ENCODE measurements at regions not wholly inside any gene's neighbourhood (a gene's known extent, or its start where the extent isn't known, plus 50 kb on each side); places are given as distances from the start of the nearest gene placed in this dataset.

GRCh38 chr10:55033061-55033460 is 232.0 kb upstream of the PCDH15 start (continued):
- TF ChIP-seq, protein P1, sequence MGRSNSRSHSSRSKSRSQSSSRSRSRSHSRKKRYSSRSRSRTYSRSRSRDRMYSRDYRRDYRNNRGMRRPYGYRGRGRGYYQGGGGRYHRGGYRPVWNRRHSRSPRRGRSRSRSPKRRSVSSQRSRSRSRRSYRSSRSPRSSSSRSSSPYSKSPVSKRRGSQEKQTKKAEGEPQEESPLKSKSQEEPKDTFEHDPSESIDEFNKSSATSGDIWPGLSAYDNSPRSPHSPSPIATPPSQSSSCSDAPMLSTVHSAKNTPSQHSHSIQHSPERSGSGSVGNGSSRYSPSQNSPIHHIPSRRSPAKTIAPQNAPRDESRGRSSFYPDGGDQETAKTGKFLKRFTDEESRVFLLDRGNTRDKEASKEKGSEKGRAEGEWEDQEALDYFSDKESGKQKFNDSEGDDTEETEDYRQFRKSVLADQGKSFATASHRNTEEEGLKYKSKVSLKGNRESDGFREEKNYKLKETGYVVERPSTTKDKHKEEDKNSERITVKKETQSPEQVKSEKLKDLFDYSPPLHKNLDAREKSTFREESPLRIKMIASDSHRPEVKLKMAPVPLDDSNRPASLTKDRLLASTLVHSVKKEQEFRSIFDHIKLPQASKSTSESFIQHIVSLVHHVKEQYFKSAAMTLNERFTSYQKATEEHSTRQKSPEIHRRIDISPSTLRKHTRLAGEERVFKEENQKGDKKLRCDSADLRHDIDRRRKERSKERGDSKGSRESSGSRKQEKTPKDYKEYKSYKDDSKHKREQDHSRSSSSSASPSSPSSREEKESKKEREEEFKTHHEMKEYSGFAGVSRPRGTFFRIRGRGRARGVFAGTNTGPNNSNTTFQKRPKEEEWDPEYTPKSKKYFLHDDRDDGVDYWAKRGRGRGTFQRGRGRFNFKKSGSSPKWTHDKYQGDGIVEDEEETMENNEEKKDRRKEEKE (IDR thresholded peaks at IDR 0.05) = no peak
- TF ChIP-seq PAX8 (IDR thresholded peaks at IDR 0.05) = no peak

DNA sequence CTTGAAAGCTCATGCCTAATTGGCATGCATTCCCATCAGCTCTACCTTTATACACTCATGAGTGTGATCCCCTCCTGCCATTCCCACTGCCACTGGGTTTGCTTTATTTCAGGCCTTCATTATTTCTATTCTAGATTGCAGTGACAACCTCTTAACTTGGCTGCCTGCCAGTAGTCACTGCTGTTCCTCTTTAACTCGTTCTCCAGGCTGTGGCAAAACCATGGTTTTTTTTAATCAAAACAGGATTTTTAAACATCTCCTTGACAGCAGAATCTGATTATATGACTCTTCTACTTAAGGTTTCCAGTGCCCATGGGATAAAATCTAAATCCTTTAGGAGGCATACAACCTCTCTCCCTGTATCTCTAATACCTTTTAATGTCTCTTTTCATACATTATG is 223.7 kb upstream of the PCDH15 start:
- TF ChIP-seq SMARCA5 (IDR thresholded peaks at IDR 0.05) (no peak), TCF12 (IDR thresholded peaks at IDR 0.05; ENCODE audit: low read depth, low read length) (no peak), ETV6 (conservative IDR thresholded peaks at IDR 0.05 in 1 of 2, IDR thresholded peaks at IDR 0.05 in 1 of 2; ENCODE audit: borderline replicate concordance in 1 of 2, low read depth in 1 of 2) (no peak), RCOR1 (conservative IDR thresholded peaks at IDR 0.05; ENCODE audit: low read depth, low read length) (no peak)
- intact Hi-C loops (cut with micrococcal nuclease; ENCODE audit: unreplicated experiment) = no loop called here
- RAD21 ChIA-PET (ENCODE audit: unreplicated experiment) = no interaction called here
- POLR2A ChIA-PET = no interaction called here
- in situ Hi-C loops (cut with MboI) = no loop called here
- no peak for FAIRE-seq
- H2AFZ ChIP-seq (ENCODE audit: control insufficient read depth, low read depth, low read length) = no peak overlapping the region
- no TSS peak for BruUV-seq (replicated peaks)
- no peak overlapping the region for H3K9ac ChIP-seq (ENCODE audit: control insufficient read depth, insufficient read depth, low read length)
- no peak for DNase-seq (ENCODE audit: low read depth, low spot score)
- no peaks in the 10 kb centered on the region for H3K79me2 ChIP-seq (ENCODE audit: control insufficient read depth, insufficient read depth, low read length)
- H3K27ac ChIP-seq (ENCODE audit: control insufficient read depth, insufficient read depth) = no peak overlapping the region
- no peak overlapping the region for H3K4me2 ChIP-seq (ENCODE audit: control insufficient read depth, insufficient read depth)
- SMC1A ChIA-PET (ENCODE audit: uncharacterized antibody, unreplicated experiment) = no interaction called here
- H3K4me3 ChIP-seq = no peak overlapping the region
- ATAC-seq = no peak
- CTCF ChIA-PET = no interaction called here
- H3K9me3 ChIP-seq (replicated peaks; ENCODE audit: control insufficient read depth, insufficient read depth, low read length) = no peaks in the 10 kb centered on the region
- no peaks in the 10 kb centered on the region for H3K4me1 ChIP-seq (ENCODE audit: control insufficient read depth, insufficient read depth, low read length)
- H3K36me3 ChIP-seq (ENCODE audit: control insufficient read depth in 2 of 2, insufficient read depth in 2 of 2, low read length in 1 of 2) = no peaks in the 10 kb centered on the region
- WGBS (ENCODE audit: insufficient coverage, insufficient replicate concordance, low lambda C conversion rate, missing lambda C conversion rate) = 0% methylated on average over 1 of the region's 1 CpG
- no peaks in the 10 kb centered on the region for H4K20me1 ChIP-seq (ENCODE audit: control insufficient read depth, insufficient read depth)
- H3K27me3 ChIP-seq (replicated peaks in 1 of 2; ENCODE audit: control insufficient read depth in 2 of 2, insufficient read depth in 2 of 2, low read length in 1 of 2) = no peaks in the 10 kb centered on the region
